ENCODE measurements at regions not wholly inside any gene's neighbourhood (a gene's known extent, or its start where the extent isn't known, plus 50 kb on each side); places are given as distances from the start of the nearest gene placed in this dataset.

GRCh38 chr2:204108781-204109295 is 172.3 kb downstream of the ICOS start:
- TF ChIP-seq EZH2phosphoT487 (IDR thresholded peaks at IDR 0.05; ENCODE audit: borderline replicate concordance) = no peak
- no peak for TF ChIP-seq CTCF (conservative IDR thresholded peaks at IDR 0.05; ENCODE audit: low read length)
